Raji (cell line): ENCODE measurements at regions not wholly inside any gene's neighbourhood (a gene's known extent, or its start where the extent isn't known, plus 50 kb on each side); places are given as distances from the start of the nearest gene placed in this dataset.

Experiments used
- POLR2A ChIP-seq: IDR thresholded peaks from 2 replicates; pipeline ENCODE4 v1.6.1; 2011; ENCODE audit warnings: low read depth, low read length, control low read depth; ENCODE audit not compliant: insufficient read depth

GRCh38 chr14:100955201-100955600 lies 51.7 kb upstream of the RTL1 start:
- no peak for TF ChIP-seq POLR2A

GRCh38 chr14:100962494-100962893 lies 59.0 kb upstream of the RTL1 start:
- TF ChIP-seq POLR2A: no peak

GRCh38 chr14:100965296-100965695 lies 61.8 kb upstream of the RTL1 start:
- TF ChIP-seq POLR2A: no peak

GRCh38 chr14:100967178-100967577 lies 63.7 kb upstream of the RTL1 start:
- TF ChIP-seq POLR2A: no peak

GRCh38 chr14:100967930-100968329 lies 64.4 kb upstream of the RTL1 start:
- no peak for TF ChIP-seq POLR2A

- no peak for TF ChIP-seq POLR2A
These were observed 68.8 kb upstream of the RTL1 start for GRCh38 chr14:100972118-100972897.

- no peak for TF ChIP-seq POLR2A
These were observed 72.1 kb upstream of the RTL1 start for GRCh38 chr14:100975671-100976070.

GRCh38 chr14:100979079-100979478 lies 75.6 kb upstream of the RTL1 start:
- no peak for TF ChIP-seq POLR2A

GRCh38 chr14:100979780-100980179 lies 76.3 kb upstream of the RTL1 start:
- TF ChIP-seq POLR2A: no peak

GRCh38 chr14:100980823-100981222 lies 77.3 kb upstream of the RTL1 start:
- no peak for TF ChIP-seq POLR2A

GRCh38 chr14:100981809-100982208 lies 78.3 kb upstream of the RTL1 start:
- no peak for TF ChIP-seq POLR2A

- no peak for TF ChIP-seq POLR2A
These were observed 78.8 kb upstream of the RTL1 start for GRCh38 chr14:100982353-100982752.

GRCh38 chr14:100982762-100983161 lies 79.2 kb upstream of the RTL1 start:
- no peak for TF ChIP-seq POLR2A

- no peak for TF ChIP-seq POLR2A
These were observed 80.2 kb upstream of the RTL1 start for GRCh38 chr14:100983710-100984109.

- no peak for TF ChIP-seq POLR2A
These were observed 84.5 kb upstream of the RTL1 start for GRCh38 chr14:100988011-100988410.

- no peak for TF ChIP-seq POLR2A
These were observed 84.9 kb upstream of the RTL1 start for GRCh38 chr14:100988411-100988900.

- TF ChIP-seq POLR2A: no peak
These were observed 85.4 kb upstream of the RTL1 start for GRCh38 chr14:100988956-100989355.
